Esophagus muscularis mucosa (tissue), 4 donors: ENCODE measurements at regions not wholly inside any gene's neighbourhood (a gene's known extent, or its start where the extent isn't known, plus 50 kb on each side); places are given as distances from the start of the nearest gene placed in this dataset.

ENCODE experiments used
- DNase-seq: peaks from one replicate; pipeline ENCODE4 v3.0.0-alpha.2; 2017; ENCODE audit errors: extremely low spot score
- H3K27ac ChIP-seq, 4 donors: fragments of 200-600 bp; sonication (generic); replicated peaks in 1 of 4; 1 replicate in 3 of 4; 2 replicates in 1 of 4; pipeline ENCODE4 v1.5.1; 2016 to 2019; ENCODE audit warnings: mild to moderate bottlenecking in 1 of 4
- H3K27me3 ChIP-seq, 4 donors: fragments of 200-600 bp; sonication (generic); one replicate each; pipeline versions ENCODE4 v1.5.1 to v1.6.0; 2016 to 2019
- H3K36me3 ChIP-seq, 4 donors: fragments of 200-600 bp; sonication (generic); one replicate each; pipeline ENCODE4 v1.5.1; 2016 to 2019
- H3K4me1 ChIP-seq, 4 donors: fragments of 200-600 bp; sonication (generic); one replicate each; pipeline ENCODE4 v1.5.1; 2016 to 2019
- H3K4me3 ChIP-seq, 4 donors: fragments of 200-600 bp; sonication (generic); 1 replicate in 2 of 4; 2 replicates in 2 of 4; pipeline ENCODE4 v1.5.1; 2016 to 2019; ENCODE audit warnings: mild to moderate bottlenecking in 4 of 4, moderate library complexity in 1 of 4
- H3K9me3 ChIP-seq, 4 donors: fragments of 200-600 bp; sonication (generic); 1 replicate in 3 of 4; 2 replicates in 1 of 4; pipeline ENCODE4 v1.5.1; 2016 to 2019
- CTCF ChIP-seq, 3 experiments: fragments of 200-600 bp in 2 of 3; fragments of 450-650 bp in 1 of 3; sonication (generic) in 2 of 3; IDR thresholded peaks; one replicate each; pipeline ENCODE4 v1.5.1; 2017 to 2019; ENCODE audit warnings: antibody characterized with exemption in 3 of 3, mild to moderate bottlenecking in 2 of 3, moderate library complexity in 1 of 3
- EP300 ChIP-seq: sonication (generic); formaldehyde crosslinking; IDR thresholded peaks from one replicate; pipeline ENCODE4 v1.6.1; 2017; ENCODE audit warnings: antibody characterized with exemption
- POLR2A ChIP-seq: fragments of 450-650 bp; IDR thresholded peaks from one replicate; pipeline ENCODE4 v1.6.1; 2017; ENCODE audit warnings: antibody characterized with exemption, moderate library complexity, mild to moderate bottlenecking, low read depth
- POLR2AphosphoS5 ChIP-seq, 2 donors: sonication (generic); formaldehyde crosslinking; IDR thresholded peaks; one replicate each; pipeline ENCODE4 v1.6.1; 2017; ENCODE audit warnings: antibody characterized with exemption in 2 of 2
- WGBS: methylation state at CpG from one replicate; pipeline ENCODE4 v1.1.5; 2018; 5-methylcytosine and 5-hydroxymethylcytosine counted together
- intact Hi-C: fragments of 100-400 bp; cut with DNase I; formaldehyde crosslinking; loops from one replicate; pipeline ENCODE4 v1.15.1; 2023

DNA sequence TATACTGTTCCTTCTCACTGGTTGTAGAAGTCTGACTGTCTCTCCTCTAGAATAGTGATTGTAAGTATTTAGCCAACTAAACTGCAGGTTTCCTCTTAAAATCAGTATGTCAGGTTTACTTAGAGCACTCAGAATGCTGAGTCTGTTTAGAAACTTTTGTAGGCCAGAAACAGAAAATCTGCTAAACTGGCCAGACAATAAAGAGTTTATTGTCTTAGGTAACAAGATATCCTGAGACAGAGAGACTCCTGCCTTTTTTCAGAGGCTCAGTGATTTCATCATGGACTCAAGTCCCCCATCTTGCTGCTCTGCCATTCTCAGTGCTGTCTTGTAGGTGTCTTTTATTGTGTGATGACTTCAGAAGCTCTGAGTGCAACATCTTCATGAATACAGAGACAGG is 279.0 kb downstream of the MFSD1 start:
- no peaks in the 10 kb centered on the region for H3K4me1 ChIP-seq
- intact Hi-C loops = no loop called here
- TF ChIP-seq EP300 = no peak
- no peak for TF ChIP-seq CTCF (IDR thresholded peaks at IDR 0.05)

GRCh38 chr3:159082519-159082918 is 280.7 kb downstream of the MFSD1 start:
- 95% methylated on average over 1 of the region's 1 CpG for WGBS

More for the DNA sequence above, 279.0 kb downstream of the MFSD1 start:
- Histone ChIP-seq H3K27me3 (no peaks in the 10 kb centered on the region), H3K4me3 (no peak overlapping the region), H3K36me3 (no peaks in the 10 kb centered on the region), H3K27ac (no peak overlapping the region), H3K9me3 (no peaks in the 10 kb centered on the region)
- no peak for DNase-seq

DNA sequence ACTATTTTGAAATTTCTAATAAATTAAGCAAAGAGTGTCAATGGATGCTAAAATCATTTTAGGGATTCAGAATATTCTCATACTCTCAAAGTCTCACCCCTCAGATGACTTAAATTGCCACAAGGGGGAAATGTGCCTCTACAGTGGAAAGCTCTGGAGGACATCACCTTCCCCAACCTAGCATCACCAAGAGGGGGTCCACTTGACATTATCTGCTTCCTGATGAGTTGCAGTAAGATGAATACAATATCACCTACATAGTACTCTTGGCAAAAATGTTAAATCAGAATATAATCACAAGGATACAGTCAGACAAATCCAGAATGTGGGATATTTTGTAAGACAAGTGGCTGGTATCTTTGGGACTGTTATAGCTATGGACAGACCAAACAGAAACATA is 290.1 kb downstream of the MFSD1 start:
- no peak for DNase-seq
- Histone ChIP-seq H3K36me3 (no peaks in the 10 kb centered on the region), H3K4me1 (no peaks in the 10 kb centered on the region), H3K27me3 (no peaks in the 10 kb centered on the region), H3K4me3 (no peak overlapping the region), H3K9me3 (no peaks in the 10 kb centered on the region), H3K27ac (no peak overlapping the region)
- TF ChIP-seq POLR2AphosphoS5 (IDR thresholded peaks at IDR 0.05) (no peak), EP300 (no peak), CTCF (IDR thresholded peaks at IDR 0.05) (no peak), POLR2A (no peak)
- intact Hi-C loops = no loop called here

More at GRCh38 chr3:159082519-159082918, 280.7 kb downstream of the MFSD1 start:
- no peak for DNase-seq
- no peaks in the 10 kb centered on the region for H3K4me1 ChIP-seq
- H3K36me3 ChIP-seq = no peaks in the 10 kb centered on the region
- H3K27ac ChIP-seq = no peak overlapping the region
- H3K9me3 ChIP-seq = no peaks in the 10 kb centered on the region
- no peak overlapping the region for H3K4me3 ChIP-seq
- TF ChIP-seq POLR2A = no peak
- TF ChIP-seq POLR2AphosphoS5 (IDR thresholded peaks at IDR 0.05) = no peak
- no peak for TF ChIP-seq CTCF (IDR thresholded peaks at IDR 0.05)
- no peak for TF ChIP-seq EP300
- H3K27me3 ChIP-seq = no peaks in the 10 kb centered on the region
- intact Hi-C loops = no loop called here

- no peak overlapping the region for H3K4me3 ChIP-seq
- H3K9me3 ChIP-seq = no peaks in the 10 kb centered on the region
- DNase-seq = no peak
- no peaks in the 10 kb centered on the region for H3K27me3 ChIP-seq
- TF ChIP-seq CTCF (IDR thresholded peaks at IDR 0.05) (no peak), POLR2AphosphoS5 (IDR thresholded peaks at IDR 0.05) (no peak), EP300 (no peak), POLR2A (no peak)
- 68% methylated on average over 1 of the region's 1 CpG for WGBS
- no peaks in the 10 kb centered on the region for H3K4me1 ChIP-seq
- intact Hi-C loops = no loop called here
- no peak overlapping the region for H3K27ac ChIP-seq
- H3K36me3 ChIP-seq = no peaks in the 10 kb centered on the region
Measured at GRCh38 chr3:159102001-159102400, 300.1 kb downstream of the MFSD1 start.

DNA sequence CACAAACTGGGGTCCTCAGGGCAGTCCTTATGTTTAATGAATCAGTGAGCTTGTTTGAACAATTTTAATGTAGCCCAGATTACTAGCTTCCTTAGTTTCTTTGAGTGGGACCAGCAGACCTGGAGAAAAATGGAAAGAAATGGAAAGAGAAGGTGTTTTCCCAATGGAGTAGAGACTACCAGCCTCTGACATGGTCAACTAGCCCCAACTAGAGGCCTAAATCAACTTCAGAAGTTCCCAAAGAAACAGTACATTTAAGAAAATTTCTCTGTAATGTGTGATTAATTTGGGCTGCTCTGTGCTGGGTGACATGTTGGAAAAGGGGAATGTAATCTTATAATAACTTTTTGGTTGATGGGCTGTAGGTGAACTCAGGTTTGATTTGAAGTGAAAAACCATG is 310.9 kb downstream of the MFSD1 start:
- no peak for TF ChIP-seq POLR2A
- Histone ChIP-seq H3K27me3 (no peaks in the 10 kb centered on the region), H3K4me3 (no peak overlapping the region), H3K27ac (no peak overlapping the region), H3K4me1 (no peaks in the 10 kb centered on the region), H3K9me3 (no peaks in the 10 kb centered on the region), H3K36me3 (no peaks in the 10 kb centered on the region)
- intact Hi-C loops = no loop called here
- DNase-seq = no peak
